Endothelial cell of umbilical vein (primary cell): ENCODE measurements at regions not wholly inside any gene's neighbourhood (a gene's known extent, or its start where the extent isn't known, plus 50 kb on each side); places are given as distances from the start of the nearest gene placed in this dataset.

ENCODE experiments used
- BruUV-seq: library from RNA; stranded (reverse); fragments of 400-500 nt; replicated peaks from 2 replicates; lab custom pipeline; 2021; lab: Mats Ljungman, UMichigan
- CTCF ChIA-PET: fragments of 300-600, 350-600 bp; sonication (Branson Sonifier 250); formaldehyde crosslinking; loops from one replicate; lab custom pipeline; 2021; ENCODE audit warnings: antibody characterized with exemption, inconsistent platforms; lab: Charles Lee
- POLR2A ChIA-PET: fragments of 300-600, 350-600 bp; sonication (Branson Sonifier 250); formaldehyde crosslinking; loops from one replicate; lab custom pipeline; 2021; ENCODE audit warnings: antibody characterized with exemption, inconsistent platforms; lab: Charles Lee
- DNase-seq: peaks from one replicate; pipeline ENCODE4 v3.0.0-alpha.2; 2011; ENCODE audit warnings: low read depth, low spot score
- FAIRE-seq: peaks from 2 replicates; lab custom pipeline; 2011; peaks lifted over from hg19 to GRCh38; lab: Jason Lieb, UNC
- H2AFZ ChIP-seq: 2 replicates; pipeline ENCODE4 v1.6.0; 2012; ENCODE audit warnings: low read depth, low read length, control low read depth, inconsistent platforms
- H3K27ac ChIP-seq: 2 replicates; pipeline ENCODE4 v1.5.1; 2011; ENCODE audit warnings: low read depth, mild to moderate bottlenecking, control low read depth, low read length, moderate library complexity; ENCODE audit not compliant: insufficient read depth
- H3K27me3 ChIP-seq, 2 experiments: 2 replicates each; pipeline versions ENCODE4 v1.6.0 to v1.6.1; 2011; ENCODE audit warnings: low read length in 2 of 2, mixed read lengths in 1 of 2; ENCODE audit not compliant: control insufficient read depth in 2 of 2, insufficient read depth in 2 of 2
- H3K36me3 ChIP-seq, 2 experiments: 2 replicates in 1 of 2; 3 replicates in 1 of 2; pipeline ENCODE4 v1.5.1; 2011; ENCODE audit warnings: low read length in 2 of 2, mild to moderate bottlenecking in 1 of 2, moderate library complexity in 1 of 2; ENCODE audit not compliant: control insufficient read depth in 2 of 2, insufficient read depth in 2 of 2; ENCODE audit errors: extremely low read depth in 1 of 2
- H3K4me1 ChIP-seq: 3 replicates; pipeline ENCODE4 v1.5.1; 2011; ENCODE audit warnings: mild to moderate bottlenecking, low read length; ENCODE audit not compliant: control insufficient read depth, insufficient read depth; ENCODE audit errors: extremely low read depth
- H3K4me2 ChIP-seq: 2 replicates; pipeline ENCODE4 v1.6.1; 2011; ENCODE audit warnings: low read length, control low read depth, mixed read lengths; ENCODE audit not compliant: insufficient read depth
- H3K4me3 ChIP-seq, 3 experiments: fragments of 200-600 bp in 1 of 3; sonication (generic), shearing (Covaris generic) in 1 of 3; replicated peaks in 1 of 3; 2 replicates each; pipeline ENCODE4 v1.5.1; 2011 to 2016; ENCODE audit warnings: control low read depth in 3 of 3, low read length in 3 of 3, mild to moderate bottlenecking in 2 of 3, inconsistent platforms in 1 of 3, low read depth in 1 of 3, moderate library complexity in 1 of 3; ENCODE audit not compliant: insufficient read depth in 1 of 3
- H3K79me2 ChIP-seq: 2 replicates; pipeline ENCODE4 v1.6.0; 2012; ENCODE audit warnings: low read length, inconsistent platforms; ENCODE audit not compliant: control insufficient read depth, insufficient read depth
- H3K9ac ChIP-seq: replicated peaks from 2 replicates; pipeline ENCODE3; 2011; ENCODE audit warnings: low read length, control low read depth; ENCODE audit not compliant: insufficient read depth; ENCODE audit errors: extremely low read depth
- H3K9me1 ChIP-seq: replicated peaks from 3 replicates; pipeline ENCODE4 v1.6.0; 2011; ENCODE audit warnings: mild to moderate bottlenecking, low read length; ENCODE audit not compliant: control insufficient read depth, insufficient read depth; ENCODE audit errors: extremely low read depth
- H3K9me3 ChIP-seq: replicated peaks from 2 replicates; pipeline ENCODE4 v1.5.1; 2012; ENCODE audit warnings: low read length, inconsistent platforms; ENCODE audit not compliant: control insufficient read depth, insufficient read depth
- H4K20me1 ChIP-seq: replicated peaks from 2 replicates; pipeline ENCODE3; 2011; ENCODE audit warnings: mild to moderate bottlenecking, low read length; ENCODE audit not compliant: control insufficient read depth, insufficient read depth; ENCODE audit errors: extremely low read depth
- GATA2 ChIP-seq: IDR thresholded peaks from 2 replicates; pipeline ENCODE4 v1.7.0; 2011; ENCODE audit warnings: low read depth, mild to moderate bottlenecking, moderate library complexity, mixed read lengths, low read length; ENCODE audit not compliant: insufficient read length, insufficient read depth
- JUN ChIP-seq: IDR thresholded peaks from 2 replicates; pipeline ENCODE4 v1.6.1; 2011; ENCODE audit warnings: borderline replicate concordance, low read depth; ENCODE audit not compliant: insufficient read length, insufficient read depth
- MYC ChIP-seq: IDR thresholded peaks from one replicate; pipeline ENCODE4 v1.6.1; 2011; ENCODE audit warnings: mild to moderate bottlenecking, low read depth, low read length
- POLR2A ChIP-seq: IDR thresholded peaks from 2 replicates; pipeline ENCODE4 v1.6.1; 2012; ENCODE audit warnings: low read depth, mild to moderate bottlenecking, control low read depth, low read length
- POLR2AphosphoS5 ChIP-seq: IDR thresholded peaks from 2 replicates; pipeline ENCODE4 v1.6.1; 2012; ENCODE audit warnings: low read depth, mild to moderate bottlenecking, control low read depth, low read length, moderate library complexity; ENCODE audit not compliant: insufficient read depth
- dilution Hi-C: fragments of 300-500 bp; cut with MboI; formaldehyde crosslinking; loops from one replicate; pipeline ENCODE4 v1.15.0; 2019; ENCODE audit warnings: low sequenced_read_pairs; ENCODE audit not compliant: extremely low pct_ligation_motif_present
- intact Hi-C: fragments of 100-400 bp; cut with micrococcal nuclease; formaldehyde crosslinking; loops from one replicate; pipeline ENCODE4 v1.10.0; 2022

GRCh38 chr2:7845332-7845731, 836.5 kb upstream of the ID2 start:
- no peaks in the 10 kb centered on the region for H3K4me1 ChIP-seq
- FAIRE-seq, result no peak
- H3K4me3 ChIP-seq, result no peak overlapping the region
- no peak overlapping the region for H3K9ac ChIP-seq
- H2AFZ ChIP-seq, result no peak overlapping the region
- ChIA-PET CTCF (no interaction called here), POLR2A (no interaction called here)
- dilution Hi-C loops (no loop called here), intact Hi-C loops (no loop called here)
- H3K9me1 ChIP-seq, result no peaks in the 10 kb centered on the region
- H3K27me3 ChIP-seq, result no peaks in the 10 kb centered on the region
- no peaks in the 10 kb centered on the region for H3K36me3 ChIP-seq
- no peak for DNase-seq
- no peaks in the 10 kb centered on the region for H3K79me2 ChIP-seq
- TF ChIP-seq POLR2AphosphoS5 (no peak), GATA2 (peak; percentile 37)
- no peak overlapping the region for H3K4me2 ChIP-seq
- H3K27ac ChIP-seq, result no peak overlapping the region
- no peaks in the 10 kb centered on the region for H4K20me1 ChIP-seq
- BruUV-seq, result no TSS peak
- H3K9me3 ChIP-seq, result peaks cover 4% of the 10 kb centered on the region

GRCh38 chr2:7846607-7847006, 835.2 kb upstream of the ID2 start:
- Histone ChIP-seq H3K36me3 (no peaks in the 10 kb centered on the region), H2AFZ (no peak overlapping the region), H3K9me1 (no peaks in the 10 kb centered on the region), H3K79me2 (no peaks in the 10 kb centered on the region), H3K4me2 (no peak overlapping the region), H3K27ac (no peak overlapping the region), H3K4me1 (no peaks in the 10 kb centered on the region), H4K20me1 (no peaks in the 10 kb centered on the region), H3K9me3 (peaks cover 4% of the 10 kb centered on the region), H3K4me3 (no peak overlapping the region), H3K9ac (no peak overlapping the region), H3K27me3 (no peaks in the 10 kb centered on the region)
- BruUV-seq, result no TSS peak
- FAIRE-seq, result no peak
- TF ChIP-seq JUN (no peak), POLR2A (no peak), MYC (no peak)
- dilution Hi-C loops, result no loop called here
- ChIA-PET CTCF (no interaction called here), POLR2A (no interaction called here)
- intact Hi-C loops, result no loop called here
- no peak for DNase-seq
